ENCODE measurements at regions not wholly inside any gene's neighbourhood (a gene's known extent, or its start where the extent isn't known, plus 50 kb on each side); places are given as distances from the start of the nearest gene placed in this dataset.

- Histone ChIP-seq H3K4me1 (ENCODE audit: control insufficient read depth, insufficient read depth, low read length) (no peaks in the 10 kb centered on the region), H3K4me3 (ENCODE audit: low read depth, low read length) (no peak overlapping the region), H3K36me3 (ENCODE audit: control insufficient read depth in 2 of 2, insufficient read depth in 1 of 2, low read length in 2 of 2) (no peaks in the 10 kb centered on the region), H3K9me3 (ENCODE audit: control insufficient read depth, insufficient read depth, low read depth, low read length) (no peaks in the 10 kb centered on the region), H3K27ac (ENCODE audit: extremely low read depth, low read depth, low read length) (no peak overlapping the region)
- ChIA-PET POLR2A (no interaction called here), CTCF (no interaction called here)
- TF ChIP-seq BCL11A (tag by site-specific recombination; IDR thresholded peaks at IDR 0.05; ENCODE audit: low read depth) (no peak), ZNF214 (tag by site-specific recombination; IDR thresholded peaks at IDR 0.05; ENCODE audit: borderline replicate concordance) (no peak), SCRT2 (tag by site-specific recombination; IDR thresholded peaks at IDR 0.05) (no peak), ZNF426 (tag by site-specific recombination; IDR thresholded peaks at IDR 0.05) (no peak)
- TF ChIP-seq, protein P1, sequence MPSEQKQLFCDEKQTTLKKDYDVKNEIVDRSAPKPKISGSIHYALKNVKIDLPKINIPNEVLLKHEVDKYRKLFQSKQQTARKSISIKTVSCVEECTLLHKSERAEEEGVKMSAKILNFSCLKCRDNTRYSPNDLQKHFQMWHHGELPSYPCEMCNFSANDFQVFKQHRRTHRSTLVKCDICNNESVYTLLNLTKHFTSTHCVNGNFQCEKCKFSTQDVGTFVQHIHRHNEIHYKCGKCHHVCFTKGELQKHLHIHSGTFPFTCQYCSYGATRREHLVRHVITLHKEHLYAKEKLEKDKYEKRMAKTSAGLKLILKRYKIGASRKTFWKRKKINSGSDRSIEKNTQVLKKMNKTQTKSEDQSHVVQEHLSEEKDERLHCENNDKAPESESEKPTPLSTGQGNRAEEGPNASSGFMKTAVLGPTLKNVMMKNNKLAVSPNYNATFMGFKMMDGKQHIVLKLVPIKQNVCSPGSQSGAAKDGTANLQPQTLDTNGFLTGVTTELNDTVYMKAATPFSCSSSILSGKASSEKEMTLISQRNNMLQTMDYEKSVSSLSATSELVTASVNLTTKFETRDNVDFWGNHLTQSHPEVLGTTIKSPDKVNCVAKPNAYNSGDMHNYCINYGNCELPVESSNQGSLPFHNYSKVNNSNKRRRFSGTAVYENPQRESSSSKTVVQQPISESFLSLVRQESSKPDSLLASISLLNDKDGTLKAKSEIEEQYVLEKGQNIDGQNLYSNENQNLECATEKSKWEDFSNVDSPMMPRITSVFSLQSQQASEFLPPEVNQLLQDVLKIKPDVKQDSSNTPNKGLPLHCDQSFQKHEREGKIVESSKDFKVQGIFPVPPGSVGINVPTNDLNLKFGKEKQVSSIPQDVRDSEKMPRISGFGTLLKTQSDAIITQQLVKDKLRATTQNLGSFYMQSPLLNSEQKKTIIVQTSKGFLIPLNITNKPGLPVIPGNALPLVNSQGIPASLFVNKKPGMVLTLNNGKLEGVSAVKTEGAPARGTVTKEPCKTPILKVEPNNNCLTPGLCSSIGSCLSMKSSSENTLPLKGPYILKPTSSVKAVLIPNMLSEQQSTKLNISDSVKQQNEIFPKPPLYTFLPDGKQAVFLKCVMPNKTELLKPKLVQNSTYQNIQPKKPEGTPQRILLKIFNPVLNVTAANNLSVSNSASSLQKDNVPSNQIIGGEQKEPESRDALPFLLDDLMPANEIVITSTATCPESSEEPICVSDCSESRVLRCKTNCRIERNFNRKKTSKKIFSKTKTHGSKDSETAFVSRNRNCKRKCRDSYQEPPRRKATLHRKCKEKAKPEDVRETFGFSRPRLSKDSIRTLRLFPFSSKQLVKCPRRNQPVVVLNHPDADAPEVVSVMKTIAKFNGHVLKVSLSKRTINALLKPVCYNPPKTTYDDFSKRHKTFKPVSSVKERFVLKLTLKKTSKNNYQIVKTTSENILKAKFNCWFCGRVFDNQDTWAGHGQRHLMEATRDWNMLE (tag by site-specific recombination; conservative IDR thresholded peaks at IDR 0.05; ENCODE audit: low read depth), result no peak
- TF ChIP-seq, protein P2, sequence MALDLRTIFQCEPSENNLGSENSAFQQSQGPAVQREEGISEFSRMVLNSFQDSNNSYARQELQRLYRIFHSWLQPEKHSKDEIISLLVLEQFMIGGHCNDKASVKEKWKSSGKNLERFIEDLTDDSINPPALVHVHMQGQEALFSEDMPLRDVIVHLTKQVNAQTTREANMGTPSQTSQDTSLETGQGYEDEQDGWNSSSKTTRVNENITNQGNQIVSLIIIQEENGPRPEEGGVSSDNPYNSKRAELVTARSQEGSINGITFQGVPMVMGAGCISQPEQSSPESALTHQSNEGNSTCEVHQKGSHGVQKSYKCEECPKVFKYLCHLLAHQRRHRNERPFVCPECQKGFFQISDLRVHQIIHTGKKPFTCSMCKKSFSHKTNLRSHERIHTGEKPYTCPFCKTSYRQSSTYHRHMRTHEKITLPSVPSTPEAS (tag by site-specific recombination; IDR thresholded peaks at IDR 0.05), result no peak
- TF ChIP-seq, protein P3, sequence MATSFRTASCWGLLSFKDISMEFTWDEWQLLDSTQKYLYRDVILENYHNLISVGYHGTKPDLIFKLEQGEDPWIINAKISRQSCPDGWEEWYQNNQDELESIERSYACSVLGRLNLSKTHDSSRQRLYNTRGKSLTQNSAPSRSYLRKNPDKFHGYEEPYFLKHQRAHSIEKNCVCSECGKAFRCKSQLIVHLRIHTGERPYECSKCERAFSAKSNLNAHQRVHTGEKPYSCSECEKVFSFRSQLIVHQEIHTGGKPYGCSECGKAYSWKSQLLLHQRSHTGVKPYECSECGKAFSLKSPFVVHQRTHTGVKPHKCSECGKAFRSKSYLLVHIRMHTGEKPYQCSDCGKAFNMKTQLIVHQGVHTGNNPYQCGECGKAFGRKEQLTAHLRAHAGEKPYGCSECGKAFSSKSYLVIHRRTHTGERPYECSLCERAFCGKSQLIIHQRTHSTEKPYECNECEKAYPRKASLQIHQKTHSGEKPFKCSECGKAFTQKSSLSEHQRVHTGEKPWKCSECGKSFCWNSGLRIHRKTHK (tag by site-specific recombination; IDR thresholded peaks at IDR 0.05), result no peak
Observed at GRCh38 chr7:106562711-106563366, 98.1 kb downstream of the CCDC71L start.

- no peak for TF ChIP-seq ZNF433 (tag by site-specific recombination; IDR thresholded peaks at IDR 0.05; ENCODE audit: low read depth)
Observed at GRCh38 chr7:106561666-106562411, 99.1 kb downstream of the CCDC71L start.

DNA sequence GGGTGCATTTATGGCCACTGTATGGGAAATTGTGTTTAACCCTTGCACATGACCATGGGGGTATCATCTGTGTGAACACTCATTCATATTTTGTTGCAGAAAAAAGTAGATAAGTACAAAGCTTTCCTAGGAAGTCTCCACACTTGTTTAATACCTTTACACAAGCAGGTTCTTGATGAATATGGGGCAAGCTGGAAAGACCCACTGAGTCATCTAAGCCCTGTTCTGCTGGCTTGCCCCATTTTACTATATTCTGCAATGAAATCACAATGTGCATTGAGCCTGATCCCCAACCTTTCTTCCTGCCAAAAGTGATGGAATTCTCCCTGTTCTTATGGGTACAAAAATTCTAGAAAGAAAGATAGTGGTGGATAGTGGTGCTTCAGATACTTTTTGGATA lies 99.8 kb downstream of the CCDC71L start:
- CTCF ChIA-PET, result interaction anchor here (1.0 kb wide), 1 partner anchor 98 kb away, joined by 4 read pairs; no protein-coding TSS in a partner anchor
- Histone ChIP-seq H3K4me1 (ENCODE audit: control insufficient read depth, insufficient read depth, low read length) (no peaks in the 10 kb centered on the region), H3K4me3 (ENCODE audit: low read depth, low read length) (no peak overlapping the region), H3K9me3 (ENCODE audit: control insufficient read depth, insufficient read depth, low read depth, low read length) (no peaks in the 10 kb centered on the region), H3K36me3 (ENCODE audit: control insufficient read depth in 2 of 2, insufficient read depth in 1 of 2, low read length in 2 of 2) (no peaks in the 10 kb centered on the region), H3K27ac (ENCODE audit: extremely low read depth, low read depth, low read length) (no peak overlapping the region)
- no peak for TF ChIP-seq ZNF692 (tag by site-specific recombination; IDR thresholded peaks at IDR 0.05)
- TF ChIP-seq ZNF211 (tag by site-specific recombination; IDR thresholded peaks at IDR 0.05; ENCODE audit: low read depth), result no peak
- TF ChIP-seq ZBTB48 (tag by site-specific recombination; IDR thresholded peaks at IDR 0.05), result no peak
- no peak for TF ChIP-seq SP3 (tag by site-specific recombination; IDR thresholded peaks at IDR 0.05)
- no peak for TF ChIP-seq ZNF544 (tag by site-specific recombination; IDR thresholded peaks at IDR 0.05)
- POLR2A ChIA-PET, result no interaction called here

More at GRCh38 chr7:106561666-106562411, 99.1 kb downstream of the CCDC71L start:
- Histone ChIP-seq H3K27ac (ENCODE audit: extremely low read depth, low read depth, low read length) (no peak overlapping the region), H3K4me3 (ENCODE audit: low read depth, low read length) (no peak overlapping the region), H3K9me3 (ENCODE audit: control insufficient read depth, insufficient read depth, low read depth, low read length) (no peaks in the 10 kb centered on the region), H3K36me3 (ENCODE audit: control insufficient read depth in 2 of 2, insufficient read depth in 1 of 2, low read length in 2 of 2) (no peaks in the 10 kb centered on the region), H3K4me1 (ENCODE audit: control insufficient read depth, insufficient read depth, low read length) (no peaks in the 10 kb centered on the region)
- ChIA-PET CTCF (interaction anchor here (1.0 kb wide), 1 partner anchor 97 kb away, joined by 4 read pairs; no protein-coding TSS in a partner anchor), POLR2A (no interaction called here)
